ENCODE measurements at regions not wholly inside any gene's neighbourhood (a gene's known extent, or its start where the extent isn't known, plus 50 kb on each side); places are given as distances from the start of the nearest gene placed in this dataset.

- DNase-seq = no peak
Observed at GRCh38 chr2:120684289-120685065, 51.2 kb upstream of the GLI2 start.

- no peak for DNase-seq
Observed at GRCh38 chr2:120685066-120685973, 50.3 kb upstream of the GLI2 start.

Measured in NCI-H510A (cell line).